MG63 (cell line): ENCODE measurements at regions not wholly inside any gene's neighbourhood (a gene's known extent, or its start where the extent isn't known, plus 50 kb on each side); places are given as distances from the start of the nearest gene placed in this dataset.

Experiments
- DNase-seq: peaks from one replicate; pipeline ENCODE4 v3.0.0-alpha.2; 2020
- H3K27me3 ChIP-seq: fragments of 250-450 bp; sonication (Bioruptor Pico); 2 replicates; pipeline ENCODE4 v1.5.1; 2020; ENCODE audit warnings: mild to moderate bottlenecking, moderate library complexity
- H3K36me3 ChIP-seq: fragments of 250-450 bp; sonication (Bioruptor Pico); 2 replicates; pipeline ENCODE4 v1.5.1; 2020; ENCODE audit warnings: mild to moderate bottlenecking, moderate library complexity
- H3K4me3 ChIP-seq: fragments of 250-450 bp; sonication (Bioruptor Pico); 2 replicates; pipeline ENCODE4 v1.5.1; 2020; ENCODE audit warnings: mild to moderate bottlenecking, moderate library complexity
- H3K9me3 ChIP-seq: fragments of 250-450 bp; sonication (Bioruptor Pico); 2 replicates; pipeline ENCODE4 v1.5.1; 2020; ENCODE audit warnings: mild to moderate bottlenecking, moderate library complexity

DNA sequence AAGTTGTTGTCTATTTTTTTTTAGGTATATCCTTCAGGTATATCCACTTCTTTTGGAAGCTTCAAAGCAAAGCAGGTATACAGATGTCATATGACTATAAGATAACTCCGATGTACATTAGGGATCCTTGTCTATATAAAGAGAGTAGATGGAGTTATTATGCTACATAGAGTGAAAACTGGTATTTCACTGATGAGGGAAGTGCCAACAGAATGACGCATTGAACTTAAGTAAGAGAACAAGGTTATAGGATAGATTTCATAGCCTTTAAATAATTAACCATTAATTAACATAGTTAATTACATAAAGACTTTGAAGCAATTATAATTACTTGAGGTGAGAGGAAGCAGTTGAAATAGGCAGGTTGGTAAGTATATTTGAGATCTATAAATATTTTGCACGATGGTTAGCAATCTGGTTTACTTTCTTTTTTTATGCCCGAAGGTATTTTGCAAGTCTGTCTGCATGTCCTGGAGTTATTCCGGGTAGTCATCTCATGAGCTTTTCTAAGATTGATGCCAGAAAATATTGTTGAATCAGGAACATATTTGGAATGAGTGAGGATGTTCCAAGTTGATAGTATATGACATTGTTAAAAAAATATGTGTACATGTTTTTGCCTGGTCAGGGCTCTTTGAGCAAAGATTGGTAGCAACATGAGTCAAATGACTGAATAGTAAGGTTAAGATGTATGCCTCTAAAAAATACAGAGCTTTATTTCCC is 299.5 kb upstream of the KCNMB2 start:
- H3K4me3 ChIP-seq: peak overlapping the region; percentile 5; the same call in 1 of the 2 replicates
- H3K36me3 ChIP-seq: no peaks in the 10 kb centered on the region
- H3K9me3 ChIP-seq: 0 out of 2 replicates have a peak, but pooled peaks cover 2% of the 10 kb centered on the region
- DNase-seq: no peak
- no peaks in the 10 kb centered on the region for H3K27me3 ChIP-seq

DNA sequence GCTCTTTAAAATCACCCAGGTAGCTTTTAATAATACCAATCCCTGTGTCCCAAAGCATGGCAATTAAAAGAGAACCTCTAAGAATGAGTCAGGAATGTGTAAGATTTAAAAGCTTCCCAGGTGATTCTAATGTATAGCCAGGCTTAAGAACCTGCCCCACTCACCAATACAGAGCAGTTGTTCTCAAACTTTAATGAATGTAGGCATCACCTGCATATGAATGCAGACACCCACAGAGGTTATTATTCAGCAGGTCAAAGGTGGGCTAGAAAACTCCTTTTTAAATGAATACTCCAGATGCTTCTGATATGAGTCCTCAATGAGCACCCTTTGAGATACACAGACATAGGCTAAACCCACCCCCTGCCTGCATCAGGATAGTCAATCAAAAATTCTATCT is 298.1 kb upstream of the KCNMB2 start:
- H3K9me3 ChIP-seq: 0 out of 2 replicates have a peak, but pooled peaks cover 2% of the 10 kb centered on the region
- H3K36me3 ChIP-seq: no peaks in the 10 kb centered on the region
- H3K4me3 ChIP-seq: no peak overlapping the region
- DNase-seq: no peak
- no peaks in the 10 kb centered on the region for H3K27me3 ChIP-seq

DNA sequence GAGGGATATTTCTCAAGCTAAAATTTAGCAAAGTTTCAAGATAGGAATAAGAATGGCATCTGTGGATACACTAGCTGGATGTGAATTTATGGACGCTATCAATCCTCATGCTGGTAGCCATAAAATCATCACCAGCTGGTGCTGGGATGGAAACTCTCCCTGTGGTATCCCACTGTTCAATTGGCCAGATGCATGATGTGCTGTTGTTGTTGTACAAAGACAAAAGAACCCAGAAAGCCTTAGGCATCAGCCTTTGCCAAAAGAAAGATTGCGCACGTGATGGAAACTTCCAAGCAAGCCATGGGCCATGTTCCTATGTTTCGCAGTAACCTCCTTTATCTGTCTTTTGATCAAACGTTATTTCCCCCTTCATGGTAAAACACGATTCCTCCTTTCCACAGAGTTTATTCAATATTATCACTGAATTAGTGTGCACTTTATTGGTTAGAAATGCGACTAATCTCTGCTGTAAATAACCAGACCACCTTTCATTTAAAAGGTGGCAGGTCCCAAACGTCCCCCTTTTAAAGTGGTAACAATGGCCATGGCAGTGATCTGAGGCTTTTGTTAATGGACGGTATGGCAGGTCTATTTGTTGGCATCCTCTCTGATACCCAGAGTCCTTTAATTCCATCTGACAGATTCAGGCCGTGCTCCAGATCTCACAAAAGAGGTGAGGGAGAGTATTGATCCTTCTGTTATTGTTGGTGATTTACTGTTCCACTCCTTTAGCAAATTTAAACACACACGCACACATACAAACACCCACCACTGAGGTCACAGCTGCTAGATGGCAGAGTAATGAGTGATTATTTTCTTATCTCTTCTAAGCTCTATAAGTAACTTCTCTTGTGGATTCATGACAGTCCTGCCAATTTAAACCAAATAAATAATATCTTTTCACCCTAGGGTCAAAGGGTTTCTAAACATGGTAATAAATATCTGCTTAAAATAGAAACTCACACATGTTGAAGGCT is 291.2 kb upstream of the KCNMB2 start:
- Histone ChIP-seq H3K36me3 (no peaks in the 10 kb centered on the region), H3K9me3 (0 out of 2 replicates have a peak, but pooled peaks cover 2% of the 10 kb centered on the region), H3K4me3 (no peak overlapping the region), H3K27me3 (no peaks in the 10 kb centered on the region)
- DNase-seq: no peak

DNA sequence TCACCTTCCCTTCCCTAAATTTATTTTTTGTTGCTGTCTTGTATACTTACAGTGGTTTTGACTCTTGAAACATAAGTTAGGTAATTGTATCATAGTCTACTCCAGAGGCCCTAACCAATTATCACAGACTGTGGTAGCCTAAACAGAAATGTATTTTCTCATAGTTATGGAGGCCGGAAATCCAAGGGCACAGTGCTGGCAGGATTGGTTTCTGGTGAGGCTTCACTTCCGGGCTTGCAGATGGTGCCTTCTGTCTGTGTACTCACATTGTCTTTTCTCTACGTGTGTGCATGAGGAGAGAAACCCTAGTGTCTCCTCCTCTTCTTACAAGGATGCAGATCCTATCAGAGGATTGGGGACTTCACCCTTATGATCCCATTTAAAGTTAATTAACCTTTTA is 290.2 kb upstream of the KCNMB2 start:
- Histone ChIP-seq H3K4me3 (no peak overlapping the region), H3K27me3 (no peaks in the 10 kb centered on the region), H3K36me3 (no peaks in the 10 kb centered on the region), H3K9me3 (no peaks in the 10 kb centered on the region)
- no peak for DNase-seq

DNA sequence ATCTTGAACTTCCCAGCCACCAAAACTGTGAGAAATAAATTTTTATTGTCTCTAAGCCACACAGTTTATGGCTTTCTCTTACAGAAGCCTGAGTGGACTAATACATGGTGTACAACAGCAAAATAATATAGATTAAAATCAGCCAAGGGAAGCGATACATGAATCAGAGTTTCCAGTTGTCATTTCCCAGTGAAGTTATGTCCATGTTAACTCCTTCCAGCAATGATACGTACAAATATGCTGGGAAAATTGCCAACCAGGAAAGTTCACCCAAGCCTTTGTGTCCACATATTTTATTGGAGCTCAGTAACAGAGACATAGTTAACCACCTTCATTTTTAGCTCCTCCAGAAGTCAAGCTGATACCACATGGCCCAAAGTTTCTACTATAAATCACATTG is 280.9 kb upstream of the KCNMB2 start:
- Histone ChIP-seq H3K9me3 (no peaks in the 10 kb centered on the region), H3K36me3 (no peaks in the 10 kb centered on the region), H3K27me3 (no peaks in the 10 kb centered on the region), H3K4me3 (no peak overlapping the region)
- DNase-seq: no peak

DNA sequence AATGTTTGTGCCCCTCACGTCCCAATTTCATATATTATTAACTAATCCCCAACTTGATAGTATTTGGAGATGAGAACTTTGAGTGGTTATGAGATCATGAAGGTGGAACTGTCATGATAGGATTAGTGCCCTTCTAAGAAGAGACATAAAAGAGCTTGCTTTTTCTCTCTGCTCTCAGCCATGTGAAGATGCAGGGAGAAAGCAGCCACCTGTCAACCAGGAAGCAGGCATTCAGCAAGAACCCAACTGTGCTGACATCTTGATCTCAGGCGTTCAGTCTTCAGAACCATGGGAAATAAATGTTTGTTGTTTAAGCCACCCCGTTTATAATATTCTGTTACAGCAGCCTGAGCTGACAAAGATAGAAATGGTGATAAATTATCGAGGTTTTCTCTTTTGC is 278.7 kb upstream of the KCNMB2 start:
- Histone ChIP-seq H3K27me3 (no peaks in the 10 kb centered on the region), H3K9me3 (no peaks in the 10 kb centered on the region), H3K4me3 (no peak overlapping the region), H3K36me3 (no peaks in the 10 kb centered on the region)
- no peak for DNase-seq

DNA sequence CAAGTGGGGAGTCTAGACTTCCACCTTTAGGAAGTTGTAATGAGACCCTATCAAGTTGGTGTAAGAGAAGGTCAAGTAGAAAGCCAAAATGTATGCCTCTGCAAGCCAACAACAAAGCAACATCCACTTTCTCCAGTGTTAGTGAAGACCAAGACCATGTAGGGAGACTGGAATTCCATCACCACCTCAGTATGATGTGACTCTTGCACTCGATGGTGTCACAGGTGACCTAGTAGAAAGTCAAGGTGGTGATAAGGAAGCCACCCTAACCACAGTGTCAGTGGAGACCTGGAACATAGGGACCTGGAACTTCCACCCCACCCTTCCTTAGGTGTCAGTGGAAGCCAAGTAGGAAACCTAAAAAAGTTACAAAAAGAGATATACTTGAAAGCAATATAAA is 278.1 kb upstream of the KCNMB2 start:
- H3K36me3 ChIP-seq: no peaks in the 10 kb centered on the region
- H3K9me3 ChIP-seq: no peaks in the 10 kb centered on the region
- H3K27me3 ChIP-seq: no peaks in the 10 kb centered on the region
- no peak overlapping the region for H3K4me3 ChIP-seq
- no peak for DNase-seq

DNA sequence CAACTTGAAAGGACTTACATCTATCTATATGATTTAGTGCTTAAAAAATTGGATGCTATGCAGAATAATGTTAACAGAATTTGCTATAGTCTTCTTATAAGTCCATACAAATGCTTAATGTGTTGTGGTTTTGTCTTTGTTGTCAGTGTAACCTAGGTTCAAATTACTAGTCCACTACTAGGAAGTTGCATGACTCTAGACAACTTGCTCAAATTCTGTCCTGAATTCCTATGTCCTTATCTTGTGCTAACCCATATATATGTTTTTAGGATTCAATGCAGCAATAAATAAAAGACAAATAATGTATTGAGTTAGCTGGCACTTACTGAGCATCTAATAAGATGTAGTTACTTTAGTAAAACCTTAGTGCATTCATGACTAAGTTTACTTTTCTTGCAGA is 276.5 kb upstream of the KCNMB2 start:
- Histone ChIP-seq H3K27me3 (no peaks in the 10 kb centered on the region), H3K4me3 (no peak overlapping the region), H3K9me3 (no peaks in the 10 kb centered on the region), H3K36me3 (no peaks in the 10 kb centered on the region)
- DNase-seq: no peak

DNA sequence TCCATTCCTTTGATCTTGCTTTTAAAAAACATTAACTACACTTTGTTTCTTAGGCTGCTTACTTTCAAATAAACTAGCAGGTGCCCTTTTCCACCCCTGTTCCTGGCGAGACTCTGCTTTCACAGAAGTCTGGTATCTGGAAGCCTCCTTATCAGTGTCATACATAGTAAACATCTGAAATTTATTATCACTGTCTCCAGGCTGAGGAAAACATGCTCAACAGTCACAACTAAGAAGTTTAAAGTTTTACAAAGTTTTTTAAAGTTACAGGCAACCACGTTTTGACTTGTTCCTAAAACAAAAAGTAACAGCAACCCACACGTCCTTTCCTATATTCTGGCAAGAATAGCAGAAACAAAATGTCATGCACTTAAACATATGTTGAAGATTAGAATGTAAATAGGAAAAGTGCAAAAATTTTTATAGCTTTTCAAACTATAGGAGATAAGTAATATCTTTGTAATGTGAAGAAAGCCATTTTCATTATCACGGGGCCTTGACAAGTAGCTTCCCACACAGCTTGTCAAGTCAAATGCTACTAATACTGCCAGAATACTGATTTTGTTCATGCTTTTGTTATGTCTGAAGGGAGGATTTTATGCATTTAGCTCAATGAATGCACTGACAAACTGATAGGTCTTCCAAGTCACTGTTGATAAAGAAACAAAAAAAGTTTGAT is 275.2 kb upstream of the KCNMB2 start:
- no peaks in the 10 kb centered on the region for H3K27me3 ChIP-seq
- DNase-seq: no peak
- no peaks in the 10 kb centered on the region for H3K9me3 ChIP-seq
- H3K4me3 ChIP-seq: no peak overlapping the region
- H3K36me3 ChIP-seq: no peaks in the 10 kb centered on the region

DNA sequence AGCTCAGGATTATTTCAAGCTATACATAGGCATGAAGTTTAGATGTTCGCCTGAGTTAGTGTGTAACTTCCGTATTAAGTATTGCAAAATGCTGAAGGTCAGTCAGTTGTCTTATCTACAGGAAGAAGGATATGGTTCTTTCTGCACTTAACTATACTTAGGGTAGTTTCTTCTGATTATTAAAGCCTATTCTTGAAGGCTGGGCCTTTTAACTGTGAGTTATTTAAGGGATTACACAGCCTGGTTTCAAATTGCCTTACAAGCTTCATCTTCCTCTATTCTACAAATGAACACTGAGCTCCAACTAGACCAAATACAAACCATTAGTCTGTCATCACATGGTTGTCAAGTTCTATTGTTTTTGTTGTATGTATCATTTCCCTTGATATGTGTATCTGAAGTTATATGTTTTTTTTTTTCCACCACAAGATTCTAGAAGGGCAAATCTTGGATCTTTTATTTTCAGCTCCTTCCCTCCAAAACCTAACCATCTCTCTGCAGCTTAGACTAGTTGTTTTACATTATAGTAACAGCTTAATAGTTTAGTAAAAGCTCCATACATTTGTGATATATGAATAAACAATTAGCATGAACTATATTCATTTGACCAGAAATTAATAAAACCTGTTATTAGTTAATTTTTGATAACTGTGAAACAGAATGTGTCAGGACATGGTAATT is 272.9 kb upstream of the KCNMB2 start:
- no peaks in the 10 kb centered on the region for H3K36me3 ChIP-seq
- DNase-seq: no peak
- H3K9me3 ChIP-seq: no peaks in the 10 kb centered on the region
- H3K27me3 ChIP-seq: no peaks in the 10 kb centered on the region
- no peak overlapping the region for H3K4me3 ChIP-seq

DNA sequence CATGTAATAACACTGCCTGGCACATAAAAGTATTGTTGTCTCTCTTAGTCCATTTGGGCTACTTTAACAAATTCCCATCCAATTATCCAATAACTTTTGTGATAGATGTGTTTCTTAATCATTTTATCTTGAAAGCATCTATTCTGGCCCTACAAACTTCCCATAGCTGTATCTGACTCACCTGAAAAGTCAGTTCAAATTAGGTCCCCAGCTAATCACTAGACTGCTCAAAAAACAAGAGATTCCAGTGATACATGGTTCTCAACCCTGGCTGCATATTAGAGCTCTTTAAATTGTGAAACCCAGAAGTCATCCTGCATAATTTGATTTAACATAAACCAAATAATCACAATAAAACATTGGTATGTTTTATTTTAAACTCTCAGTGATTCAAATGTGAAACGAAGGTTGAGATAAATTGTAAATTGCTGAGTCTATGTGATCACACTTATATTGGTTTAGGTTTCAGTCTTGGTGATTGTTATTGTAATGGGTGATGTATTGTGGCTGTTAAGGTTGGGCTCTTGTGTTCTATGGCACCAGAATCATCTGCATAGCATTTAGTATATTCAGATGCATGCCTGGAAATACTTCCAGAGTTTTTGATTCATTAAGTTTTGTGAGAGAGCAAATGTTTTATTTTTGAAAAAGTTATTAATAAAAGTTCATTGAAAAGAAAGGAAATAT is 268.9 kb upstream of the KCNMB2 start:
- no peaks in the 10 kb centered on the region for H3K36me3 ChIP-seq
- no peak overlapping the region for H3K4me3 ChIP-seq
- no peak for DNase-seq
- no peaks in the 10 kb centered on the region for H3K9me3 ChIP-seq
- H3K27me3 ChIP-seq: no peaks in the 10 kb centered on the region

DNA sequence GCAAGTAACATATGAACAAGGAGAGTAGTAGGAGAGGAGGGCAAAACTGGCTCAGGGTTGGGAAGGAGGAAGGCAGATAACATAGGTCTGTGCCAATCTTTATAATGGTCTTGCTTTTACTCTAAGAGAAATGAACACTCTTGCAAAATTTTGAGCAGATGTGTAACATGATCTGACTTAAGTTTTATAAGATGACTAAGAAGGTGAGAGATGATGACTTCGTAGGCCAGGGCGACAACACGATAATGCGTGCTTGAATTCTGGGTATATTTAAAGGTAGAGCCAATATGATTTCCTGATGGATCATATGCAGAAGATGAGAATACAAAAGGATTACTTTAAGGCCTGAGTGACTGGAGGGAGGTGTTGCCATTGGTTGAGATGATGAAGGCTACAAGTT is 265.4 kb upstream of the KCNMB2 start:
- DNase-seq: no peak
- Histone ChIP-seq H3K36me3 (no peaks in the 10 kb centered on the region), H3K27me3 (no peaks in the 10 kb centered on the region), H3K9me3 (no peaks in the 10 kb centered on the region), H3K4me3 (no peak overlapping the region)

DNA sequence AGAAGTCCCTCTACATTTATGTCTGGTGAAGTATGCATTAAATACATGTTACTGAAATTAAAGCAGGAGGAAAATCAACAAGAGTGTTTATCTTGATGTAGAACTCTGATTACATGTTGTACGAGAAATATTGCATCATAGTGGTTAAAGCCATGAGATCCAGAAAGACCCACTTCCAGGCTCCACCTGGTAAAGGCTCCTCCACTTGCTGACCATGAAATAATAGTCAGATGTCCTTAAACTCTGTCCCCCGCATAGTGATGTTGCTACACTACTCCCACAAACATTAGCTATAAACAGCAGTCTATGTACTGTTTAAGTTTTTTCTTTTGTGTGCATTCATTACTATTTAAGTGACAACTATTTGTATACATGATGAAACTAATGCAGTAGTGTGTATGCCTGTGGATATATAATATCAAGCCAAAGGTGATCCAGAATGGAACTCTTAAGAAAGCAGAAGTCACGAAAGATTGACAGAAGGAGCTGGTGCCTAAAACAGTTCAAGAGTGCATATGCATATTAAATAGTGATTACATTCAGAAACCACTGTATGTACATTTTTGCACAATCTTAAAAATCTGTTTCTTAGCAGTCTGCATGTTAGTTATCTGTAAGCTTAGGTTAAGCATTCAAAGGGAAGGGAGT is 264.4 kb upstream of the KCNMB2 start:
- H3K4me3 ChIP-seq: no peak overlapping the region
- no peaks in the 10 kb centered on the region for H3K27me3 ChIP-seq
- no peak for DNase-seq
- H3K36me3 ChIP-seq: no peaks in the 10 kb centered on the region
- no peaks in the 10 kb centered on the region for H3K9me3 ChIP-seq

DNA sequence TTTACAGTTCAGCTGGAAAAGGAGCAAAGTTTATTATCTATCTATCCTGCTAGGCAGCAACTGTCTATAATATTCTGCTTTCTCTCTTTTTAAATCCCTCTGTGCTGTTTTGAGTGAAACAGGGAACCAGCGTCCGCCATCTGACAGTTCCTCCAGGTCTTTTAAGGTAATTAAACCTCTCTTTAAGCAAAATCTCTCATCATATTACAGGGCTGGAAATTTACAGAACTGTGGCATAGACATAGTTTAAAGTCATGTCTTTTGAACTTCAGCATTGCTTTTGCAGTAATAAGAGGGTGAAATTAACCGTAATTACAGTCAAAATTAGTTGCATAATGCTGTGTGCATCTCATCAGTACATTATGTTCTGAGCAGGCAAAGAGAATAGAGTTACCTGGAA is 263.4 kb upstream of the KCNMB2 start:
- Histone ChIP-seq H3K27me3 (no peaks in the 10 kb centered on the region), H3K9me3 (no peaks in the 10 kb centered on the region), H3K4me3 (no peak overlapping the region)

DNA sequence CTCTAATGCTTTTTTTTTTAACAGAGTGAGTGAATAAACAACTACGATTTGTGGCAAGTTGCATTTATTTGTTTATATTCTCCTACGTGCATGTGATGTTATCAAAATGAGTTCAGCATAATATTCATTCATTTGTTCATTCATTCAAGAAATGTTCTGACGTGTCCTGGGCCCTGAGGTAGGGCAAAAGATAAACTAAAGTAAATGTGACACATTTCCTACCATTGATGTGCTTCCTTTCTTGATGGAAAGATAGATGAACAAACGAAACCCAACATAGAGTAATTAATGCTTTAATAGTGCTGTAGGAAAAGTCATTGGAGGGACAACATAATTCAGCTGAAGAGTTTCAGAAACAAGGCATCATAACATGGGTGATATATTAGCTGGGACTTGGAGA is 261.5 kb upstream of the KCNMB2 start:
- no peaks in the 10 kb centered on the region for H3K27me3 ChIP-seq
- no peaks in the 10 kb centered on the region for H3K36me3 ChIP-seq
- H3K9me3 ChIP-seq: peaks cover 11% of the 10 kb centered on the region
- no peak overlapping the region for H3K4me3 ChIP-seq
- DNase-seq: no peak

More for the DNA sequence above, 263.4 kb upstream of the KCNMB2 start:
- H3K36me3 ChIP-seq: no peaks in the 10 kb centered on the region
- no peak for DNase-seq

DNA sequence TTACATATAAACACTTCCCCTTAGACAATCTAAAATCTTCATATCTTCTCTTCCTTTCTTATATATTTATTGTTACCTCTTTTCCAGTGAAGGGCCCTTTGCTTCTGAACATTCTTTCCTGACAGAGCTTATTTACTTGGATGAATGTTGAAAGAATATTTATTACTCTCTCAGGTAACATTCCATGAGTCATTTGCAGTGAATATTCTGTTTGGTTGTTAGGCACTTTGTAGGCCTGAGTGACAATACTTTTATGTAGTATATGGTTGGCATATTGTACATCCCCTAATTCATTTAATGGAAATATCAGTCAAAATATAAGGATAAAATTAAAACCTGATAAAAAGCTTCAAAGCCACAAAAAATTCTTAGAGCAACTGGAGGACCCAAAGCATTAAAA is 260.9 kb upstream of the KCNMB2 start:
- no peaks in the 10 kb centered on the region for H3K36me3 ChIP-seq
- peaks cover 16% of the 10 kb centered on the region for H3K9me3 ChIP-seq
- no peaks in the 10 kb centered on the region for H3K27me3 ChIP-seq
- no peak overlapping the region for H3K4me3 ChIP-seq
- no peak for DNase-seq
